Neural progenitor cell (in vitro differentiated cells): ENCODE measurements at regions not wholly inside any gene's neighbourhood (a gene's known extent, or its start where the extent isn't known, plus 50 kb on each side); places are given as distances from the start of the nearest gene placed in this dataset.

Experiments used
- DNase-seq: peaks from one replicate; pipeline ENCODE4 v3.0.0-alpha.2; 2016; ENCODE audit warnings: low spot score
- H2AFZ ChIP-seq: fragments of 200-600 bp; sonication (generic); replicated peaks from 2 replicates; pipeline ENCODE4 v1.6.1; 2016; ENCODE audit warnings: antibody characterized with exemption
- H3F3A ChIP-seq: fragments of 200-600 bp; sonication (generic); 2 replicates; pipeline ENCODE4 v1.6.1; 2016; ENCODE audit warnings: antibody characterized with exemption, low read depth
- H3K27ac ChIP-seq: fragments of 200-600 bp; sonication (generic); 2 replicates; pipeline ENCODE4 v1.5.1; 2016; ENCODE audit warnings: mild to moderate bottlenecking
- H3K27me3 ChIP-seq: fragments of 200-600 bp; sonication (generic); 2 replicates; pipeline ENCODE4 v1.6.1; 2016; ENCODE audit warnings: mild to moderate bottlenecking, moderate library complexity
- H3K36me3 ChIP-seq: fragments of 200-600 bp; sonication (generic); 2 replicates; pipeline ENCODE4 v1.5.1; 2016
- H3K4me1 ChIP-seq: fragments of 200-600 bp; sonication (generic); 2 replicates; pipeline ENCODE4 v1.6.1; 2016; ENCODE audit warnings: mixed run types
- H3K4me2 ChIP-seq: fragments of 200-600 bp; sonication (generic); 2 replicates; pipeline ENCODE4 v1.6.1; 2016
- H3K4me3 ChIP-seq: fragments of 200-600 bp; sonication (generic); 2 replicates; pipeline ENCODE4 v1.5.1; 2016
- H3K79me2 ChIP-seq: fragments of 200-600 bp; sonication (generic); 2 replicates; pipeline ENCODE4 v1.6.1; 2016; ENCODE audit warnings: low read depth
- H3K9ac ChIP-seq: fragments of 200-600 bp; sonication (generic); 2 replicates; pipeline ENCODE4 v1.6.1; 2016
- H3K9me3 ChIP-seq: fragments of 200-600 bp; sonication (generic); 2 replicates; pipeline ENCODE4 v1.5.1; 2016; ENCODE audit warnings: low read depth
- H4K20me1 ChIP-seq: fragments of 200-600 bp; sonication (generic); 2 replicates; pipeline ENCODE4 v1.6.1; 2016; ENCODE audit warnings: low read depth
- H3K27ac Mint-ChIP-seq: 3 replicates; pipeline ENCODE4 v1.8.0; 2021; ENCODE audit warnings: mixed read lengths
- H3K27me3 Mint-ChIP-seq: 2 replicates; pipeline ENCODE4 v1.8.0; 2022; ENCODE audit warnings: low read depth, mild to moderate bottlenecking, inconsistent platforms, moderate library complexity, mixed read lengths; ENCODE audit not compliant: insufficient read depth
- H3K36me3 Mint-ChIP-seq: 3 replicates; pipeline ENCODE4 v1.8.0; 2021; ENCODE audit warnings: mixed read lengths
- H3K4me1 Mint-ChIP-seq: 3 replicates; pipeline ENCODE4 v1.8.0; 2021; ENCODE audit warnings: mixed read lengths
- H3K4me3 Mint-ChIP-seq: 3 replicates; pipeline ENCODE4 v1.8.0; 2021; ENCODE audit warnings: mild to moderate bottlenecking, moderate library complexity, mixed read lengths
- H3K9me3 Mint-ChIP-seq: 3 replicates; pipeline ENCODE4 v1.8.0; 2020; ENCODE audit warnings: mixed read lengths
- CTCF ChIP-seq: fragments of 200-600 bp; sonication (generic); IDR thresholded peaks from 2 replicates; pipeline ENCODE4 v1.5.1; 2017; ENCODE audit warnings: antibody characterized with exemption, mild to moderate bottlenecking
- EZH2 ChIP-seq: fragments of 200-600 bp; sonication (generic); IDR thresholded peaks from 2 replicates; pipeline ENCODE4 v1.6.1; 2017; ENCODE audit warnings: antibody characterized with exemption, mild to moderate bottlenecking, moderate library complexity
- EZH2phosphoT487 ChIP-seq: fragments of 200-600 bp; sonication (generic); IDR thresholded peaks from 2 replicates; pipeline ENCODE4 v1.6.1; 2017; ENCODE audit warnings: antibody characterized with exemption

GRCh38 chr4:80145739-80146138 lies 51.6 kb upstream of the PRDM8 start:
- no peaks in the 10 kb centered on the region for H3K27me3 ChIP-seq
- H3K4me2 ChIP-seq, result no peak overlapping the region
- peaks cover 10% of the 10 kb centered on the region for H3K4me1 ChIP-seq
- H3K27ac Mint-ChIP-seq, result no peak overlapping the region
- H2AFZ ChIP-seq, result no peak overlapping the region
- no peak overlapping the region for H3K4me3 ChIP-seq
- no peak overlapping the region for H3K9ac ChIP-seq
- no peaks in the 10 kb centered on the region for H3K79me2 ChIP-seq
- no peaks in the 10 kb centered on the region for H3K9me3 Mint-ChIP-seq
- no peaks in the 10 kb centered on the region for H3K36me3 ChIP-seq
- no peak for DNase-seq
- H3K36me3 Mint-ChIP-seq, result no peaks in the 10 kb centered on the region
- no peak overlapping the region for H3K4me3 Mint-ChIP-seq
- no peaks in the 10 kb centered on the region for H3F3A ChIP-seq
- H3K9me3 ChIP-seq, result no peaks in the 10 kb centered on the region
- H3K27me3 Mint-ChIP-seq, result peaks cover 3% of the 10 kb centered on the region
- H4K20me1 ChIP-seq, result no peaks in the 10 kb centered on the region
- no peak for TF ChIP-seq EZH2
- no peak for TF ChIP-seq EZH2phosphoT487
- TF ChIP-seq CTCF, result no peak
- H3K4me1 Mint-ChIP-seq, result peaks cover 6% of the 10 kb centered on the region
- H3K27ac ChIP-seq, result peak overlapping the region; percentile 16

GRCh38 chr4:80144676-80145470 lies 52.4 kb upstream of the PRDM8 start:
- no peak overlapping the region for H3K4me3 ChIP-seq
- peak overlapping the region; percentile 19 for H3K4me2 ChIP-seq
- Mint-ChIP-seq H3K27me3 (peaks cover 3% of the 10 kb centered on the region), H3K4me1 (peaks cover 6% of the 10 kb centered on the region), H3K27ac (no peak overlapping the region), H3K36me3 (no peaks in the 10 kb centered on the region), H3K9me3 (no peaks in the 10 kb centered on the region), H3K4me3 (no peak overlapping the region)
- no peaks in the 10 kb centered on the region for H3K36me3 ChIP-seq
- peak overlapping the region; percentile 16 for H3K27ac ChIP-seq
- no peaks in the 10 kb centered on the region for H3K9me3 ChIP-seq
- no peaks in the 10 kb centered on the region for H3K27me3 ChIP-seq
- no peaks in the 10 kb centered on the region for H3K79me2 ChIP-seq
- no peaks in the 10 kb centered on the region for H4K20me1 ChIP-seq
- peaks cover 10% of the 10 kb centered on the region for H3K4me1 ChIP-seq
- no peak overlapping the region for H3K9ac ChIP-seq
- H2AFZ ChIP-seq, result peak overlapping the region; percentile 23
- TF ChIP-seq EZH2phosphoT487, result no peak
- TF ChIP-seq CTCF, result no peak
- no peak for TF ChIP-seq EZH2
- DNase-seq, result peak; percentile 49
- no peaks in the 10 kb centered on the region for H3F3A ChIP-seq

GRCh38 chr4:80143307-80143679 lies 54.0 kb upstream of the PRDM8 start:
- H2AFZ ChIP-seq, result no peak overlapping the region
- H3K4me1 ChIP-seq, result peaks cover 10% of the 10 kb centered on the region
- no peaks in the 10 kb centered on the region for H3K27me3 ChIP-seq
- Mint-ChIP-seq H3K27ac (no peak overlapping the region), H3K9me3 (no peaks in the 10 kb centered on the region), H3K4me1 (peaks cover 6% of the 10 kb centered on the region), H3K36me3 (no peaks in the 10 kb centered on the region), H3K27me3 (peaks cover 3% of the 10 kb centered on the region), H3K4me3 (no peak overlapping the region)
- no peak overlapping the region for H3K27ac ChIP-seq
- no peaks in the 10 kb centered on the region for H3K36me3 ChIP-seq
- H3K4me2 ChIP-seq, result no peak overlapping the region
- no peak for DNase-seq
- no peaks in the 10 kb centered on the region for H3F3A ChIP-seq
- no peak overlapping the region for H3K9ac ChIP-seq
- no peak for TF ChIP-seq EZH2phosphoT487
- TF ChIP-seq CTCF, result no peak
- no peak for TF ChIP-seq EZH2
- no peaks in the 10 kb centered on the region for H3K79me2 ChIP-seq
- no peaks in the 10 kb centered on the region for H4K20me1 ChIP-seq
- H3K9me3 ChIP-seq, result no peaks in the 10 kb centered on the region
- H3K4me3 ChIP-seq, result no peak overlapping the region
